ENCODE measurements at regions not wholly inside any gene's neighbourhood (a gene's known extent, or its start where the extent isn't known, plus 50 kb on each side); places are given as distances from the start of the nearest gene placed in this dataset.
"Not testable (repeated sequence)": the region's sequence is repeated elsewhere in the genome, so short reads cannot be mapped to it uniquely, and the experiment has no call there.

GRCh38 chr4:186847429-186848131 is 123.9 kb upstream of the FAT1 start:
- DNase-seq (ENCODE audit: low read depth) = not testable (repeated sequence)

GRCh38 chr4:186848437-186848836 is 124.8 kb upstream of the FAT1 start:
- DNase-seq (ENCODE audit: low read depth) = no peak

- DNase-seq (ENCODE audit: low read depth) = no peak
These were observed 127.8 kb upstream of the FAT1 start for GRCh38 chr4:186851291-186852072.

- DNase-seq (ENCODE audit: low read depth) = no peak
These were observed 128.4 kb upstream of the FAT1 start for GRCh38 chr4:186852073-186852420.

GRCh38 chr4:186852964-186853391 is 129.3 kb upstream of the FAT1 start:
- DNase-seq (ENCODE audit: low read depth) = no peak

- no peak for DNase-seq (ENCODE audit: low read depth)
These were observed 130.6 kb upstream of the FAT1 start for GRCh38 chr4:186854256-186854655.

- no peak for DNase-seq (ENCODE audit: low read depth)
These were observed 131.5 kb upstream of the FAT1 start for GRCh38 chr4:186855111-186855510.

GRCh38 chr4:186857793-186858192 is 134.1 kb upstream of the FAT1 start:
- no peak for DNase-seq (ENCODE audit: low read depth)

GRCh38 chr4:186858355-186858754 is 134.7 kb upstream of the FAT1 start:
- no peak for DNase-seq (ENCODE audit: low read depth)

- no peak for DNase-seq (ENCODE audit: low read depth)
These were observed 135.8 kb upstream of the FAT1 start for GRCh38 chr4:186859420-186859819.

- no peak for DNase-seq (ENCODE audit: low read depth)
These were observed 137.7 kb upstream of the FAT1 start for GRCh38 chr4:186861317-186861716.

GRCh38 chr4:186871856-186872255 is 148.2 kb upstream of the FAT1 start:
- DNase-seq (ENCODE audit: low read depth) = no peak

GRCh38 chr4:186873095-186873494 is 149.4 kb upstream of the FAT1 start:
- not testable (repeated sequence) for DNase-seq (ENCODE audit: low read depth)

GRCh38 chr4:186875476-186875875 is 151.8 kb upstream of the FAT1 start:
- no peak for DNase-seq (ENCODE audit: low read depth)

GRCh38 chr4:186876961-186877626 is 153.4 kb upstream of the FAT1 start:
- DNase-seq (ENCODE audit: low read depth) = no peak

GRCh38 chr4:186878203-186878776 is 154.6 kb upstream of the FAT1 start:
- no peak for DNase-seq (ENCODE audit: low read depth)

- DNase-seq (ENCODE audit: low read depth) = no peak
These were observed 158.0 kb upstream of the FAT1 start for GRCh38 chr4:186881521-186882220.

- no peak for DNase-seq (ENCODE audit: low read depth)
These were observed 158.6 kb upstream of the FAT1 start for GRCh38 chr4:186882293-186882692.

- DNase-seq (ENCODE audit: low read depth) = no peak
These were observed 161.6 kb upstream of the FAT1 start for GRCh38 chr4:186885289-186885688.

GRCh38 chr4:186886759-186887158 is 163.1 kb upstream of the FAT1 start:
- DNase-seq (ENCODE audit: low read depth) = no peak

GRCh38 chr4:186887291-186887700 is 163.6 kb upstream of the FAT1 start:
- DNase-seq (ENCODE audit: low read depth) = no peak

GRCh38 chr4:186887752-186888151 is 164.1 kb upstream of the FAT1 start:
- no peak for DNase-seq (ENCODE audit: low read depth)

All from CMK (cell line).